K562 (cell line): ENCODE measurements at regions not wholly inside any gene's neighbourhood (a gene's known extent, or its start where the extent isn't known, plus 50 kb on each side); places are given as distances from the start of the nearest gene placed in this dataset.

Experiments
- ATAC-seq: fragments of 200-7000 bp; cut with Tn5 transposase; 3 replicates; pipeline ENCODE4 v1.9.1; 2020; ENCODE audit warnings: moderate library complexity
- BruUV-seq: library from RNA; stranded (reverse); fragments of 400-500 nt; replicated peaks from 2 replicates; lab custom pipeline; 2021; lab: Mats Ljungman, UMichigan
- CTCF ChIA-PET: fragments of 300-600 bp; formaldehyde crosslinking; extraction: SDS; loops from one replicate; lab custom pipeline; 2021; ENCODE audit warnings: low intra/inter-chr PET ratio; lab: Yijun Ruan, JAX
- POLR2A ChIA-PET: fragments of 300-600, 350-650 bp; sonication (Branson Sonifier 250); formaldehyde crosslinking; extraction: SDS; loops from one replicate; lab custom pipeline; 2021; ENCODE audit warnings: antibody characterized with exemption, inconsistent platforms; lab: Yijun Ruan, JAX
- DNase-seq, 4 experiments: peaks; one replicate each; pipeline versions ENCODE4 v3.0.0 to v3.0.0-alpha.2; 2011 to 2018; ENCODE audit warnings: low spot score in 3 of 4, mixed read lengths in 3 of 4; ENCODE audit errors: extremely low read depth in 1 of 4
- FAIRE-seq: peaks from 2 replicates; lab custom pipeline; 2011; peaks lifted over from hg19 to GRCh38; lab: Jason Lieb, UNC
- H2AFZ ChIP-seq: 2 replicates; pipeline ENCODE4 v1.6.0; 2011; ENCODE audit warnings: low read depth, low read length, control low read depth, inconsistent platforms
- H3K27ac ChIP-seq: fragments of 200-600 bp; 3 replicates; pipeline ENCODE4 v1.8.0; 2011; ENCODE audit warnings: low read depth, mild to moderate bottlenecking, control low read depth, inconsistent platforms, low read length, moderate library complexity, mixed read lengths; ENCODE audit errors: extremely low read depth
- H3K27me3 ChIP-seq, 2 experiments: fragments of 300-600 bp in 1 of 2; 2 replicates in 1 of 2; 3 replicates in 1 of 2; pipeline versions ENCODE4 v1.6.0 to v1.8.0; 2011; ENCODE audit warnings: inconsistent platforms in 2 of 2, low read length in 2 of 2, mild to moderate bottlenecking in 1 of 2, mixed read lengths in 1 of 2, moderate library complexity in 1 of 2; ENCODE audit not compliant: control insufficient read depth in 2 of 2, insufficient read depth in 2 of 2
- H3K36me3 ChIP-seq: fragments of 300-600 bp; 3 replicates; pipeline ENCODE4 v1.8.0; 2011; ENCODE audit warnings: mild to moderate bottlenecking, low read length, inconsistent platforms; ENCODE audit not compliant: control insufficient read depth, insufficient read depth
- H3K4me1 ChIP-seq, 2 experiments: fragments of 200-600 bp in 1 of 2; replicated peaks in 1 of 2; 2 replicates in 1 of 2; 3 replicates in 1 of 2; pipeline versions ENCODE4 v1.5.1 to v1.8.0; 2011; ENCODE audit warnings: inconsistent platforms in 2 of 2, low read length in 2 of 2, mild to moderate bottlenecking in 1 of 2, mixed read lengths in 1 of 2, moderate library complexity in 1 of 2; ENCODE audit not compliant: control insufficient read depth in 2 of 2, insufficient read depth in 2 of 2
- H3K4me2 ChIP-seq: 2 replicates; pipeline ENCODE4 v1.6.1; 2011; ENCODE audit warnings: low read length, control low read depth, inconsistent platforms, mixed read lengths; ENCODE audit not compliant: insufficient read depth
- H3K4me3 ChIP-seq: fragments of 200-600 bp; sonication (generic), shearing (Covaris generic); 2 replicates; pipeline ENCODE4 v1.5.1; 2016; ENCODE audit warnings: control low read depth, inconsistent platforms
- H3K79me2 ChIP-seq: fragments of 200-600 bp; 3 replicates; pipeline ENCODE4 v1.8.0; 2011; ENCODE audit warnings: low read length, inconsistent platforms; ENCODE audit not compliant: control insufficient read depth, insufficient read depth
- H3K9ac ChIP-seq, 2 experiments: 2 replicates each; pipeline versions ENCODE4 v1.6.0 to v1.6.1; 2011; ENCODE audit warnings: low read depth in 2 of 2, low read length in 2 of 2, control low read depth in 1 of 2, inconsistent platforms in 1 of 2, mild to moderate bottlenecking in 1 of 2, mixed read lengths in 1 of 2; ENCODE audit not compliant: insufficient read depth in 1 of 2
- H3K9me1 ChIP-seq: one replicate; pipeline ENCODE4 v1.6.0; 2011; ENCODE audit warnings: inconsistent platforms, mild to moderate bottlenecking, low read length, moderate library complexity; ENCODE audit not compliant: control insufficient read depth, insufficient read depth
- H3K9me3 ChIP-seq: replicated peaks from 2 replicates; pipeline ENCODE4 v1.5.1; 2011; ENCODE audit warnings: low read depth, low read length, inconsistent platforms; ENCODE audit not compliant: control insufficient read depth, insufficient read depth
- H4K20me1 ChIP-seq: replicated peaks from 2 replicates; pipeline ENCODE4 v1.6.1; 2011; ENCODE audit warnings: low read length, inconsistent platforms, mixed read lengths; ENCODE audit not compliant: control insufficient read depth, insufficient read depth
- ELK1 ChIP-seq: sonication (generic); formaldehyde crosslinking; IDR thresholded peaks from 2 replicates; pipeline ENCODE4 v1.8.1; 2022; ENCODE audit warnings: missing genetic modification reagents
- HDGF ChIP-seq: fragments of 450-650 bp; IDR thresholded peaks from 2 replicates; pipeline ENCODE4 v1.6.1; 2016
- NFE2 ChIP-seq: IDR thresholded peaks from 2 replicates; pipeline ENCODE4 v1.6.1; 2014; ENCODE audit warnings: antibody characterized with exemption, low read depth
- NR3C1 ChIP-seq: sonication (generic); formaldehyde crosslinking; IDR thresholded peaks from 2 replicates; pipeline ENCODE4 v1.8.1; 2022; ENCODE audit warnings: missing genetic modification reagents
- SMARCC2 ChIP-seq: fragments of 450-650 bp; IDR thresholded peaks from 2 replicates; pipeline ENCODE4 v1.6.1; 2017; ENCODE audit warnings: antibody characterized with exemption, moderate library complexity, mild to moderate bottlenecking, low read depth
- WGBS: fragments of 100-300 bp; shearing (Covaris generic); methylation state at CpG from one replicate; pipeline ENCODE4 v1.1.6; 2016; ENCODE audit warnings: low coverage, mixed read lengths; ENCODE audit not compliant: insufficient coverage; ENCODE audit errors: missing lambda C conversion rate; 5-methylcytosine and 5-hydroxymethylcytosine counted together
- in situ Hi-C: fragments of 300-500 bp; cut with MboI; formaldehyde crosslinking; loops from 4 replicates; pipeline ENCODE4 v1.15.0; 2018; ENCODE audit warnings: inconsistent platforms, mixed read lengths
- intact Hi-C: fragments of 100-400 bp; cut with micrococcal nuclease; formaldehyde crosslinking; loops from 2 replicates; pipeline ENCODE4 v1.14.2; 2022
- TF ChIP-seq, protein P1 (sequence below): sonication (generic); formaldehyde crosslinking; IDR thresholded peaks from 2 replicates; pipeline ENCODE4 v1.8.0; 2022; ENCODE audit warnings: mild to moderate bottlenecking, missing genetic modification reagents, borderline replicate concordance
- TF ChIP-seq, protein P2 (sequence below), 2 experiments: fragments of 450-650 bp; formaldehyde crosslinking in 1 of 2; IDR thresholded peaks; 2 replicates each; pipeline versions ENCODE4 v1.4.0 to v1.6.1; 2014 to 2020; ENCODE audit warnings: mild to moderate bottlenecking in 2 of 2, borderline replicate concordance in 1 of 2, low read depth in 1 of 2
- TF ChIP-seq, protein P3 (sequence below): IDR thresholded peaks from 2 replicates; pipeline ENCODE4 v1.6.1; 2011; ENCODE audit not compliant: insufficient read length; ENCODE audit errors: extremely low read depth

GRCh38 chr10:43849551-43849950, 200.9 kb upstream of the ZNF32 start:
- peaks cover 4% of the 10 kb centered on the region; the same call in 1 of the 2 replicates for H4K20me1 ChIP-seq
- ChIA-PET CTCF (no interaction called here), POLR2A (no interaction called here)
- FAIRE-seq = no peak
- H2AFZ ChIP-seq = no peak overlapping the region
- H3K36me3 ChIP-seq = no peaks in the 10 kb centered on the region
- no peak overlapping the region for H3K4me2 ChIP-seq
- H3K79me2 ChIP-seq = no peaks in the 10 kb centered on the region
- in situ Hi-C loops = no loop called here
- H3K27me3 ChIP-seq = peaks cover 2 to 16% of the 10 kb centered on the region in 2 experiments; a peak in 3 of 5 replicates
- H3K27ac ChIP-seq = no peak overlapping the region
- intact Hi-C loops = no loop called here
- BruUV-seq = no TSS peak
- H3K4me3 ChIP-seq = no peak overlapping the region
- WGBS = 3% methylated on average over 3 of the region's 3 CpGs
- no peaks in the 10 kb centered on the region for H3K4me1 ChIP-seq
- TF ChIP-seq, protein P1, sequence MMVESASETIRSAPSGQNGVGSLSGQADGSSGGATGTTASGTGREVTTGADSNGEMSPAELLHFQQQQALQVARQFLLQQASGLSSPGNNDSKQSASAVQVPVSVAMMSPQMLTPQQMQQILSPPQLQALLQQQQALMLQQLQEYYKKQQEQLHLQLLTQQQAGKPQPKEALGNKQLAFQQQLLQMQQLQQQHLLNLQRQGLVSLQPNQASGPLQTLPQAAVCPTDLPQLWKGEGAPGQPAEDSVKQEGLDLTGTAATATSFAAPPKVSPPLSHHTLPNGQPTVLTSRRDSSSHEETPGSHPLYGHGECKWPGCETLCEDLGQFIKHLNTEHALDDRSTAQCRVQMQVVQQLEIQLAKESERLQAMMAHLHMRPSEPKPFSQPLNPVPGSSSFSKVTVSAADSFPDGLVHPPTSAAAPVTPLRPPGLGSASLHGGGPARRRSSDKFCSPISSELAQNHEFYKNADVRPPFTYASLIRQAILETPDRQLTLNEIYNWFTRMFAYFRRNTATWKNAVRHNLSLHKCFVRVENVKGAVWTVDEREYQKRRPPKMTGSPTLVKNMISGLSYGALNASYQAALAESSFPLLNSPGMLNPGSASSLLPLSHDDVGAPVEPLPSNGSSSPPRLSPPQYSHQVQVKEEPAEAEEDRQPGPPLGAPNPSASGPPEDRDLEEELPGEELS (CRISPR knock-in tag) = no peak
- TF ChIP-seq ELK1 = no peak
- TF ChIP-seq NR3C1 = no peak
- TF ChIP-seq HDGF = no peak
- TF ChIP-seq, protein P2, sequence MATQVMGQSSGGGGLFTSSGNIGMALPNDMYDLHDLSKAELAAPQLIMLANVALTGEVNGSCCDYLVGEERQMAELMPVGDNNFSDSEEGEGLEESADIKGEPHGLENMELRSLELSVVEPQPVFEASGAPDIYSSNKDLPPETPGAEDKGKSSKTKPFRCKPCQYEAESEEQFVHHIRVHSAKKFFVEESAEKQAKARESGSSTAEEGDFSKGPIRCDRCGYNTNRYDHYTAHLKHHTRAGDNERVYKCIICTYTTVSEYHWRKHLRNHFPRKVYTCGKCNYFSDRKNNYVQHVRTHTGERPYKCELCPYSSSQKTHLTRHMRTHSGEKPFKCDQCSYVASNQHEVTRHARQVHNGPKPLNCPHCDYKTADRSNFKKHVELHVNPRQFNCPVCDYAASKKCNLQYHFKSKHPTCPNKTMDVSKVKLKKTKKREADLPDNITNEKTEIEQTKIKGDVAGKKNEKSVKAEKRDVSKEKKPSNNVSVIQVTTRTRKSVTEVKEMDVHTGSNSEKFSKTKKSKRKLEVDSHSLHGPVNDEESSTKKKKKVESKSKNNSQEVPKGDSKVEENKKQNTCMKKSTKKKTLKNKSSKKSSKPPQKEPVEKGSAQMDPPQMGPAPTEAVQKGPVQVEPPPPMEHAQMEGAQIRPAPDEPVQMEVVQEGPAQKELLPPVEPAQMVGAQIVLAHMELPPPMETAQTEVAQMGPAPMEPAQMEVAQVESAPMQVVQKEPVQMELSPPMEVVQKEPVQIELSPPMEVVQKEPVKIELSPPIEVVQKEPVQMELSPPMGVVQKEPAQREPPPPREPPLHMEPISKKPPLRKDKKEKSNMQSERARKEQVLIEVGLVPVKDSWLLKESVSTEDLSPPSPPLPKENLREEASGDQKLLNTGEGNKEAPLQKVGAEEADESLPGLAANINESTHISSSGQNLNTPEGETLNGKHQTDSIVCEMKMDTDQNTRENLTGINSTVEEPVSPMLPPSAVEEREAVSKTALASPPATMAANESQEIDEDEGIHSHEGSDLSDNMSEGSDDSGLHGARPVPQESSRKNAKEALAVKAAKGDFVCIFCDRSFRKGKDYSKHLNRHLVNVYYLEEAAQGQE (IDR thresholded peaks at IDR 0.05; ENCODE audit: borderline replicate concordance) = no peak
- TF ChIP-seq, protein P2 (CRISPR knock-in tag; IDR thresholded peaks at IDR 0.05; ENCODE audit: low read depth) = no peak
- no peak for TF ChIP-seq NFE2
- TF ChIP-seq, protein P3, sequence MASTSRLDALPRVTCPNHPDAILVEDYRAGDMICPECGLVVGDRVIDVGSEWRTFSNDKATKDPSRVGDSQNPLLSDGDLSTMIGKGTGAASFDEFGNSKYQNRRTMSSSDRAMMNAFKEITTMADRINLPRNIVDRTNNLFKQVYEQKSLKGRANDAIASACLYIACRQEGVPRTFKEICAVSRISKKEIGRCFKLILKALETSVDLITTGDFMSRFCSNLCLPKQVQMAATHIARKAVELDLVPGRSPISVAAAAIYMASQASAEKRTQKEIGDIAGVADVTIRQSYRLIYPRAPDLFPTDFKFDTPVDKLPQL = no peak
- no peak for TF ChIP-seq SMARCC2
- TF ChIP-seq, all 486 proteins: peak for 0
- Histone ChIP-seq H3K9me1 (no peaks in the 10 kb centered on the region), H3K9me3 (no peaks in the 10 kb centered on the region), H3K9ac (no peak overlapping the region)
- DNase-seq = no peak
- no peak for ATAC-seq
